CD4-positive, alpha-beta T cell treated with Interleukin-17A for 4 hours (primary cell): ENCODE measurements at regions not wholly inside any gene's neighbourhood (a gene's known extent, or its start where the extent isn't known, plus 50 kb on each side); places are given as distances from the start of the nearest gene placed in this dataset.

Source experiments
- DNase-seq: peaks from one replicate; pipeline ENCODE4 v3.0.0-alpha.2; 2020; ENCODE audit warnings: mixed read lengths

- DNase-seq: no peak
These were observed 229.7 kb downstream of the GBA3 start for GRCh38 chr4:22922426-22922825.

GRCh38 chr4:22921936-22922335, 229.2 kb downstream of the GBA3 start:
- DNase-seq: no peak

- no peak for DNase-seq
These were observed 218.5 kb downstream of the GBA3 start for GRCh38 chr4:22911285-22911684.

DNA sequence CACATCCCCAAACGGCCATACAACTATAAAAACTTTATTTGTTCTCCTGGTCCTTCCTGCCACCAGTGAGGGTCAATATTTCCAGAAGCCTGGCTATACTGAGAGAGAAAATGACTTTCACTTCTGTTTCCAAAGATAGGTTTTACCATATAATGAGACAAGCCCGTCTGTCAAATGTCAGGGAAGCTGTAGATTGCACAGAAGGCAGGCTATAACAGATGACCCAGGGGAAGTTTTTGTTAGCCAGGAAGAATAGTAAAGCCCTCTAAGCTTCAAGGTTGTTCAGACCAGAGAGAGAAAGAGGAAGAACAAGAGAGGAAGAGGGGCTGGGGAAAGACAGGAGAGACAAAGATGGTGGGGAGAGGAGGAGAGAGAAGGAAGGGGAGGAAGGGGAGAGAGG, 217.5 kb downstream of the GBA3 start:
- DNase-seq: no peak

- DNase-seq: no peak
These were observed 213.3 kb downstream of the GBA3 start for GRCh38 chr4:22906045-22906444.

GRCh38 chr4:22903913-22904312, 211.2 kb downstream of the GBA3 start:
- DNase-seq: no peak

DNA sequence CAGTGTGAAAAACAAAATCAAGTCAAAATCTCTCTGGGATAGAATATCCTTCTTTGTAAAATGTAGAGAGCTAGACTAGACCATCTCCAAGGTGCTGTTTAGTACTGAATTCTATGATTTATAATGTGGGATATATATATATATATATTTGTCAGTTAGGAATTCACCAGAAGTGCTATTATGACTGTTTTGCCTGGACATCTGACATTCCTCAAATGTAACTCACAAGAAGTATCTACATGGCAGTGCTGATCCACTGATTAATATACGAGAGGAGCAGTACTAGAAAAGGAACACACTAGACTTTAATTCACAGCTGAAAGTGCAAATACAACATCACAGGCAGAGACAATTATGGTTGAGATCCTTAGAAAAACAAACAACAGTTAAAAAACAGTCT, 208.9 kb downstream of the GBA3 start:
- DNase-seq: no peak

DNA sequence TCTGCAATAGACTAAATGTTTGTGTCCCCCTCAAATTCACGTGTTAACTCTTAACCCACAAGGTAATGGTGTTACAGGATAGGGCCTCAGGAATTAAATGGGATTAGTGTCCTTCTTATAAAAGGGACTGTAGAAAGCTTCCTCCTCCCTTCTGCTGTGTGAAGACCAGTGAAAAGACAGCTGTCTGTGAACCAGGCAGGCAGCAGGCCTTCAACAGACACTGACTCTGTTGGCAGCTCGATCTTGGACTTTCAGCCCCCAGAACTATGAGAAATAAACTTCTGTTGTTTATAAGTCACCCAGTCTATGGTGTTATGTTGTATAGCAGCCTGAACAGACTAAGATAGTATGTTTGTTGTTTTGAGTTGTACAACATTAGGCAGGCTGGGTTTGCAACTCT, 208.1 kb downstream of the GBA3 start:
- no peak for DNase-seq

GRCh38 chr4:22897520-22898108, 204.9 kb downstream of the GBA3 start:
- peak; percentile 18 for DNase-seq

GRCh38 chr4:22895482-22895881, 202.7 kb downstream of the GBA3 start:
- DNase-seq: no peak

DNA sequence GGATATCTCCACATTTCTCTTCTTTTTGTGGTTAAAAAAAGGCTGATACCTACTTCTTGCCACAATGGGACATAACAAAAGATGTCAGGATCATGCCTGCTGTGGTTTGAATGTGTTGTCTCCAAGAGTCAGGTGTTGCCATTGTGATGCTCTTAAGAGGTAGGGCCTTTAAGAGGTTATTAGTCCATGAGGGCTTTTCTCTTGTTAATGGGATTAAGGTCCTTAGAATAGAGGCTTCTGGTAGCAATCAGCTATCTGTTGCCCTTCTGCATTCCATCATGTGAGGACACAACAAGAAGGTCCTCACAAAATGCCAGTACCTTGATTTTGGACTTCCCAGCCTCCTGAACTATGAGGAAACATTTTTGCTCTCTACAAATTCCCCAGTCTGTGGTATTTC, 191.4 kb downstream of the GBA3 start:
- no peak for DNase-seq

DNA sequence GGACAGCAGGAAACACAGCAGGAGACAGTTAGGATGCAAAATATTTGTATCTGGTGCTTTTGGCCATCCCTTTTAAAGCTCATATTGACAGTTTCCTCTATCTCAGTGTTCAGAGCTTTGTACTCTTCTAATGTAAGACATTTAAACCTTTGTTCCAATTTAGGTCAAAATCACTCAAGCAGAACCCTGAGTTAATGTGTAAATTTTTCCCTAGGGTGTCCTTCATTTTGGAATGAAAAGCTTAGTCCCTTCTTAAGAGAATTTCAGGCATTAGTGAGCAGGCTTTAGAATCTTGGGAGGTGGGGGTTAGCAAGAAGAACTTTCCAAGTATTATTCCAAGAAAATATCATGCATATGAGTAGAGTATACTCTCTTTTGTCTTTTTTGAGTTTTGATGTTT, 188.7 kb downstream of the GBA3 start:
- DNase-seq: no peak

- no peak for DNase-seq
These were observed 184.8 kb downstream of the GBA3 start for GRCh38 chr4:22877486-22878052.

- no peak for DNase-seq
These were observed 183.5 kb downstream of the GBA3 start for GRCh38 chr4:22876270-22876669.

GRCh38 chr4:22875587-22876257, 183.0 kb downstream of the GBA3 start:
- DNase-seq: no peak

- DNase-seq: no peak
These were observed 181.7 kb downstream of the GBA3 start for GRCh38 chr4:22874334-22874912.

DNA sequence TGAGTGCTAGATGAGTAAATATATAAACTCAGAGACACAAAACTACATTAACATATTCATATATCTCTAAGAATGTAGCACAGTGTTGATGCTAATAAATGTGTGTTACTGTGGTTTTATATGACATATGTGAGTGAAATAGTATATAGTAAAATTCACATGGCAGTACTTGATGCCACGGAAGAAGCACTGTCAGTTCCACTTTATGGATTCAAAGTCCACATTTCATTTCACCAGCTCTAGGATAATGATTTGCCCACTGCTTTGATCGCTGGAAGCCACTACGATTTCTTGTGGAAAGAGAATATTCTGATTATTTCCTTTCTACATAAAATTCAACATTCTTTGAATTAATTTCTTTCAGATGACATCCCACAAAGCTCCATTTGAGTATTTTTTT, 181.2 kb downstream of the GBA3 start:
- no peak for DNase-seq

DNA sequence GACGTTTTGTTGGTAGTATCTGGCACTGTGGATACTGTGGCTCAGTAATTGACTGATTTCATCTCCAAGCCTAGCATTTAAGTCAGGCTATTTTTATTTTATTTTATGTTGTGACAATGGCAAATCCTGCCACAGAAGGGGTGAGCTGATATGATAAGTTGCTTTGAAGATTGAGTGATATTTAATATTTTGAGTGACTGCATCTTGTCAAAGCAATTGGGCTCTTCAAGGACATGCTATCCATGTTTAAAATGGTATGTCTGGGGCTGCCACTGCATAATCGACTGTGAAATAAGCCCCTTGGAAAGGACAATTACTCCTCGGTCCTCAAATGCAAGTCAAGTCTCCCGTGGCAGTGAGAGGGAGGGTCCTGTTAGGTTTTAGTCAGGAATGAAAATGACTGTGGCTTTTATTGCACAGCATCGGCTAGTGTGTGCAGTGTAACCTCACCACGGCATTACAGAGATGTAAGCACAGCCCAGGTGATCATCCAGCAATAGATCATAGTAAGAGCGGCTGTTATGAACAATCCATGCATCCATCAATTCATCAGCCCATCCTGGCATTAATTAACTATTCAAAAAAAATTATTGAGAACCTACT, 178.2 kb downstream of the GBA3 start:
- no peak for DNase-seq

- no peak for DNase-seq
These were observed 176.5 kb downstream of the GBA3 start for GRCh38 chr4:22869235-22869634.
